ENCODE measurements at regions not wholly inside any gene's neighbourhood (a gene's known extent, or its start where the extent isn't known, plus 50 kb on each side); places are given as distances from the start of the nearest gene placed in this dataset.
"Not testable (repeated sequence)": the region's sequence is repeated elsewhere in the genome, so short reads cannot be mapped to it uniquely, and the experiment has no call there.

DNA sequence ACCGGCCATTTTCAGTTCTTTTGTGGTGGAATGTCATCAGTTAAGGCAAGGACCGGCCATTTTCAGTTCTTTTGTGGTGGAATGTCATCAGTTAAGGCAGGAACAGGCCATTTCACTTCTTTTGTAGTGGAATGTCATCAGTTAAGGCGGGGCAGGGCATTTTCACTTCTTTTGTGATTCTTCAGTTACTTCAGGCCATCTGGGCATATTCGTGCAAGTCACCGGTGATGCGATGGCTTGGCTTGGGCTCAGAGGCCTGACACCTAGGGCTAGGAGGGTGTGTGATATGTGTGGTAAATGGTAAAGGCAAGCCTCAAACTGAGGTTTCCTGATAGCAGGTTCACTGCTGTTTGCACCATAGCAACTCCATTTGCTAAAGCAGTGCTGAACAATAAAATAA lies 293.2 kb upstream of the SEMA6A start:
- TF ChIP-seq POLR2A (IDR thresholded peaks at IDR 0.05; ENCODE audit: low read length); GATA1 (IDR thresholded peaks at IDR 0.05; ENCODE audit: low read depth, low read length): not testable (repeated sequence)
